ENCODE measurements at regions not wholly inside any gene's neighbourhood (a gene's known extent, or its start where the extent isn't known, plus 50 kb on each side); places are given as distances from the start of the nearest gene placed in this dataset.

DNA sequence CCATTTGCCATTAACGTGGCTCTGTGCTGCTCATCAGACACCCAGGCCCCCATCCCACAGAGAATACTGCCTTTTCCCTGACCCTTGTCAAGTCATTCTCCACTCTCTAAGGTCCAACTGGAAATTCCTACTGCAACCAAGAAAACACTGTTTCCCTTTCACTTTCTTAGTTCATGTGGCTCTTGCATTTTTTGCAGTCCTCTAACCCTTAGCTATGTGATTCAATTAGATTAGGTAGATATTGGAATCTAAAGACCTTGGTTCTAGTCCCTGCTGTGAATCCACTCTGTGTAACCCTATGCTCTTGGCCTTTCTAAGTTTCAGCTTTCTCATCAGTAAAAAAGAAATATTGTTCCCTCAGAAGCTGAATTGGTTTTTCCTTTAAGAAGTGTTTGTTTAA is 649.4 kb downstream of the CCDC171 start:
- TF ChIP-seq, protein P1, sequence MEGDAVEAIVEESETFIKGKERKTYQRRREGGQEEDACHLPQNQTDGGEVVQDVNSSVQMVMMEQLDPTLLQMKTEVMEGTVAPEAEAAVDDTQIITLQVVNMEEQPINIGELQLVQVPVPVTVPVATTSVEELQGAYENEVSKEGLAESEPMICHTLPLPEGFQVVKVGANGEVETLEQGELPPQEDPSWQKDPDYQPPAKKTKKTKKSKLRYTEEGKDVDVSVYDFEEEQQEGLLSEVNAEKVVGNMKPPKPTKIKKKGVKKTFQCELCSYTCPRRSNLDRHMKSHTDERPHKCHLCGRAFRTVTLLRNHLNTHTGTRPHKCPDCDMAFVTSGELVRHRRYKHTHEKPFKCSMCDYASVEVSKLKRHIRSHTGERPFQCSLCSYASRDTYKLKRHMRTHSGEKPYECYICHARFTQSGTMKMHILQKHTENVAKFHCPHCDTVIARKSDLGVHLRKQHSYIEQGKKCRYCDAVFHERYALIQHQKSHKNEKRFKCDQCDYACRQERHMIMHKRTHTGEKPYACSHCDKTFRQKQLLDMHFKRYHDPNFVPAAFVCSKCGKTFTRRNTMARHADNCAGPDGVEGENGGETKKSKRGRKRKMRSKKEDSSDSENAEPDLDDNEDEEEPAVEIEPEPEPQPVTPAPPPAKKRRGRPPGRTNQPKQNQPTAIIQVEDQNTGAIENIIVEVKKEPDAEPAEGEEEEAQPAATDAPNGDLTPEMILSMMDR (IDR thresholded peaks at IDR 0.05): no peak
- DNase-seq (ENCODE audit: low spot score): no peak
- Histone ChIP-seq H3K9me3 (no peaks in the 10 kb centered on the region), H3K36me3 (no peaks in the 10 kb centered on the region), H3K4me3 (no peak overlapping the region), H3K27ac (no peak overlapping the region), H3K4me1 (no peaks in the 10 kb centered on the region), H3K27me3 (no peaks in the 10 kb centered on the region)

DNA sequence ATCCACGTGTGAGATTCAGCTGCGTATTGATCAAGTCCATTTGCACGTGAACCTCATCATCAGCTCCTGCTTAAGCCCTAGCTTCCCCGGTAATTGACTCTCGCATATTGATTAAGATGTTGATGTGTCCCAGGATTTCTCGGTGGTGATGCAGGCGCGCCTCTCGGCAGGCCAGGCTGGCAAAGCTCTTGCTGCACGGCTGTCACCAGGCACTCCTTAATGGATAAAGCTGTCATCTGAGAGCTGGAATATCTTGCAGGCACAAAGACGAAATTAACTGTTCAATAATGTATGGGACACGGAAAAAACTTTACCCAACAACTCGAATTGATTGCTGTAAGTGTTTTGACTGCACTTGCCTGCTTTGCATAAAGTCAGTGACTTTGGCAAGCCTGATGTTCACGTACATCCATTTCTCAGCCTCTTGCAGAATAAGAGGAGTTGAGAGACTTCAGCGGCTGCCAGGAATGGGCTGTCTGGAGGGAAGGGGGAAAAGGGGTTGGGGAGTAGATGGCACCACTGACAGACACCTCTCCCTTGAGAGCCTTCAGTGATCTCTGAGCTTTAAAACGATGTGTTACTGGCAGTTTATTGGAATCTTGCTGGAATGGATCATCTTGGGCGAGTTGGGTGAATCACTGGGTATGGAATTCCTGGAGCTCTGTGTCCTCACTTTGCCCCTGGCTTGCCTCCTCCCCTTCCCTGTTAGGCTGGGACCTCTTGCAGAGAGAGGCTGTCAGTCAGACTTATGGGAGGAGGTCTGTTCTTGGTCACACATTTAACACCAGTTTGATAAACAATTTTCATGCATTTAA is 650.3 kb downstream of the CCDC171 start:
- no peak overlapping the region for H3K4me3 ChIP-seq
- no peak overlapping the region for H3K27ac ChIP-seq
- H3K36me3 ChIP-seq: no peaks in the 10 kb centered on the region
- no peaks in the 10 kb centered on the region for H3K9me3 ChIP-seq
- TF ChIP-seq, protein P1 (IDR thresholded peaks at IDR 0.05): no peak
- DNase-seq (ENCODE audit: low spot score): no peak
- no peaks in the 10 kb centered on the region for H3K27me3 ChIP-seq
- no peaks in the 10 kb centered on the region for H3K4me1 ChIP-seq

DNA sequence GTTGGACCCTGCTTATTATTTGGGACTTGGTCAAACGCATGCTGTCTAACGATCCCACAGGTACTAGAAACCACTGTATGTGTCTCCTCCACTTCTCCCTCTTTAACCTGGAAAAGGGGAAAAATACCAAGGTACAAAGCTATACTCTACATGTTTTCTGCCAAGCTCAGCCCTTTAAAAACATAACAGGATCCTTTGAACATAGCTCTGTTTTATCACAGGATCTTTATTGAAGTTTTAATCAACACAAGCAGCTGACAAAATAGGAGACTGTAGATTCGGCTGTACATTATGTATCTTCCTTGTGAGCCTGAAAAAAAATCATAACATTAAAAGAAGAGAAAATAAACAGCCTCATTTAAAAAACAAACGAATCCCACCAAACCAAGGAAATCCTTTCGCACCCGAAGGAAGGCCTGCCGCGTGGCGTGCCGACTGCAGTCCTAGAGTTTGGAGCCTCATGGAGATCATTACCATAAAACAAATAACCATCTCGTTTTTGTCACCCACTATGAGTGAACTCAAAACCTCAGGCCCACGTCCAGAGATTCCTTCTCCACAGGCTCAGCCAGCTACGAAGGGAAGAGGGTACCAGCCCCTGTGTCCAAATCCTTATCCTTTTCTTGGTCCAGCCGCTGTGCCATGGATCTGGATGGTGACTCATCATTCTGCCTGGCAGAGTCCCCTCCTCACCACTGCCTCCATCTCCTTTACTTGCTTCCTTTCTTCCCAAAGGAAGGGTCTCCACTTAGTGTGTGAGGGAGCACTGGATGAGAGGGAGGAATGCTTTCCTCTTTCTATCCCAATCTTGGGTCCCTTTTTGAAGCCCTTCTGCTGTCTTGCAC is 651.1 kb downstream of the CCDC171 start:
- H3K27ac ChIP-seq: no peak overlapping the region
- H3K9me3 ChIP-seq: no peaks in the 10 kb centered on the region
- H3K36me3 ChIP-seq: no peaks in the 10 kb centered on the region
- DNase-seq (ENCODE audit: low spot score): no peak
- TF ChIP-seq, protein P1 (IDR thresholded peaks at IDR 0.05): no peak
- H3K4me3 ChIP-seq: no peak overlapping the region
- H3K27me3 ChIP-seq: no peaks in the 10 kb centered on the region
- H3K4me1 ChIP-seq: no peaks in the 10 kb centered on the region

DNA sequence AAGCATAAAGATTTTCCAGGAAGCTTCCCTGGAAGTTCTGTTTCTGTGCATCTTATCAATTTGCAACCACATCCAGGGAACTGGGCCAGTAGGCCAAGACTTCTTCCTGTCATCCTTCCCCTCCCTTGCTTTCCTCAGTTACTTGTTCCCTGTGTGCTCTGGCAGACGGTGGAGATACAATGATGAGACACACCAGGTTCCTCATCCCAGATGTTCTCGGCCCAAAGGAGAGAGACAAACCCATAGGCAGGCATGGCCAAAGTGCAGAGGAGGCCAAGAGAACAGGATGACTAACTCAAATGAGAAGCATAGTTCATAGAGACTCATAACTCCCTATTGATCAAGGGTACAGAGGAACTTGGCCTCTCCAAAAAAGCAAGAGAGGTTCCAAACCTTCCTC is 652.6 kb downstream of the CCDC171 start:
- H3K4me3 ChIP-seq: no peak overlapping the region
- H3K27ac ChIP-seq: no peak overlapping the region
- no peaks in the 10 kb centered on the region for H3K9me3 ChIP-seq
- TF ChIP-seq, protein P1 (IDR thresholded peaks at IDR 0.05): no peak
- no peaks in the 10 kb centered on the region for H3K27me3 ChIP-seq
- no peaks in the 10 kb centered on the region for H3K4me1 ChIP-seq
- no peaks in the 10 kb centered on the region for H3K36me3 ChIP-seq
- DNase-seq (ENCODE audit: low spot score): no peak

DNA sequence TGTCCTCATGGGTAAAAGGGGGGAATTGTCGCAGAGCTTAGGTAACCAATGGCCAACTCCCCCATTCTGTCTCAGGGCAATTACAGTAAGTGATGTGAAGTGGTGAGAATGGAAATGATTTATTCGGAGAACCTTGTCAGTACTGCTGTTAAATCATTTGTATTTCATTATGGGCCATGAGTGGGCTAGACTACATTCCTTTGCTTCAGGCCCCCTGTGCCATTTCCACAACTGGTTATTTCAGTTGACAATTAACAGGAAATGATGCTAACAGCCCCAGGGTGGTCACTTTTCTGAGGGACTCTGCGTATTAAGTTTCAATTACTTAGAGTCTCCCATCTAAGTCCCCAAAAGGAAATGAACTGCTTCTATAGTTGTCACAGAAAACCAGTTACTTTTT is 653.7 kb downstream of the CCDC171 start:
- Histone ChIP-seq H3K27me3 (no peaks in the 10 kb centered on the region), H3K36me3 (no peaks in the 10 kb centered on the region), H3K4me1 (no peaks in the 10 kb centered on the region), H3K9me3 (no peaks in the 10 kb centered on the region), H3K4me3 (no peak overlapping the region), H3K27ac (no peak overlapping the region)
- no peak for DNase-seq (ENCODE audit: low spot score)
- TF ChIP-seq, protein P1 (IDR thresholded peaks at IDR 0.05): no peak

Measured in right atrium auricular region (tissue), 2 donors.